Trophoblast cell (in vitro differentiated cells and primary cell): ENCODE measurements at regions not wholly inside any gene's neighbourhood (a gene's known extent, or its start where the extent isn't known, plus 50 kb on each side); places are given as distances from the start of the nearest gene placed in this dataset.

Experiments used
- DNase-seq, 2 donors: peaks; one replicate each; pipeline ENCODE4 v3.0.0-alpha.2; 2016
- H2AFZ ChIP-seq: 2 replicates; pipeline ENCODE4 v1.6.1; 2013; ENCODE audit warnings: low read length, moderate library complexity, mild to moderate bottlenecking; ENCODE audit not compliant: insufficient read depth, poor library complexity
- H2AK5ac ChIP-seq: 2 replicates; pipeline ENCODE4 v1.6.1; 2013; ENCODE audit warnings: mild to moderate bottlenecking, low read length
- H2BK120ac ChIP-seq: 2 replicates; pipeline ENCODE4 v1.6.1; 2013; ENCODE audit warnings: low read length, mild to moderate bottlenecking, moderate library complexity; ENCODE audit not compliant: insufficient read depth, poor library complexity
- H2BK12ac ChIP-seq: 2 replicates; pipeline ENCODE4 v1.6.1; 2013; ENCODE audit warnings: mild to moderate bottlenecking, low read length, moderate library complexity
- H2BK5ac ChIP-seq: 2 replicates; pipeline ENCODE4 v1.6.1; 2013; ENCODE audit warnings: low read length, low read depth, moderate library complexity, mild to moderate bottlenecking; ENCODE audit not compliant: poor library complexity
- H3K14ac ChIP-seq: 2 replicates; pipeline ENCODE4 v1.6.1; 2013; ENCODE audit warnings: mild to moderate bottlenecking, low read length
- H3K18ac ChIP-seq: 2 replicates; pipeline ENCODE4 v1.6.1; 2013; ENCODE audit warnings: mild to moderate bottlenecking, low read length
- H3K23ac ChIP-seq: 2 replicates; pipeline ENCODE4 v1.6.1; 2013; ENCODE audit warnings: low read length
- H3K27ac ChIP-seq: 2 replicates; pipeline ENCODE4 v1.5.1; 2013; ENCODE audit warnings: low read depth, mild to moderate bottlenecking, inconsistent platforms, low read length, moderate library complexity
- H3K27me3 ChIP-seq: 2 replicates; pipeline ENCODE4 v1.6.1; 2013; ENCODE audit warnings: inconsistent platforms, mild to moderate bottlenecking, low read length, moderate library complexity; ENCODE audit not compliant: insufficient read depth
- H3K36me3 ChIP-seq, 2 experiments: 1 replicate in 1 of 2; 2 replicates in 1 of 2; pipeline ENCODE4 v1.6.1; 2013; ENCODE audit warnings: low read length in 2 of 2, mild to moderate bottlenecking in 2 of 2, moderate library complexity in 1 of 2; ENCODE audit not compliant: insufficient read depth in 2 of 2, control insufficient read depth in 1 of 2
- H3K4ac ChIP-seq: 2 replicates; pipeline ENCODE4 v1.6.1; 2013; ENCODE audit warnings: low read depth, mild to moderate bottlenecking, low read length, moderate library complexity
- H3K4me1 ChIP-seq, 2 experiments: 1 replicate in 1 of 2; 2 replicates in 1 of 2; pipeline ENCODE4 v1.6.1; 2013; ENCODE audit warnings: low read length in 2 of 2, mild to moderate bottlenecking in 2 of 2, moderate library complexity in 1 of 2; ENCODE audit not compliant: insufficient read depth in 2 of 2, control insufficient read depth in 1 of 2
- H3K4me2 ChIP-seq: 2 replicates; pipeline ENCODE4 v1.6.1; 2013; ENCODE audit warnings: inconsistent platforms, mild to moderate bottlenecking, low read length, moderate library complexity
- H3K4me3 ChIP-seq: 2 replicates; pipeline ENCODE4 v1.5.1; 2013; ENCODE audit warnings: mild to moderate bottlenecking, low read depth, low read length, inconsistent platforms
- H3K79me1 ChIP-seq: one replicate; pipeline ENCODE4 v1.6.1; 2013; ENCODE audit warnings: low read length
- H3K79me2 ChIP-seq: 2 replicates; pipeline ENCODE4 v1.6.1; 2013; ENCODE audit warnings: low read length, mild to moderate bottlenecking; ENCODE audit not compliant: control insufficient read depth, insufficient read depth, poor library complexity
- H3K9ac ChIP-seq: 2 replicates; pipeline ENCODE4 v1.6.1; 2013; ENCODE audit warnings: mild to moderate bottlenecking, low read length
- H3K9me3 ChIP-seq: 2 replicates; pipeline ENCODE4 v1.6.1; 2013; ENCODE audit warnings: low read depth, mild to moderate bottlenecking, control low read depth, inconsistent platforms, low read length; ENCODE audit not compliant: insufficient read depth
- H4K12ac ChIP-seq: 2 replicates; pipeline ENCODE4 v1.6.1; 2013; ENCODE audit warnings: low read depth, mild to moderate bottlenecking, low read length, moderate library complexity
- H4K8ac ChIP-seq: 2 replicates; pipeline ENCODE4 v1.6.1; 2013; ENCODE audit warnings: low read depth, mild to moderate bottlenecking, low read length, moderate library complexity
- H4K91ac ChIP-seq: one replicate; pipeline ENCODE4 v1.6.1; 2013; ENCODE audit warnings: low read depth, mild to moderate bottlenecking, low read length, moderate library complexity
- WGBS: extraction: QIAGEN DNeasy Blood & Tissue Kit; methylation state at CpG from one replicate; pipeline ENCODE4 v1.1.7; 2013; ENCODE audit warnings: missing lambda C conversion rate; ENCODE audit not compliant: insufficient read length, insufficient coverage; ENCODE audit errors: extremely low coverage; 5-methylcytosine and 5-hydroxymethylcytosine counted together

GRCh38 chr4:126637706-126638105 is 995.1 kb upstream of the INTU start:
- Histone ChIP-seq H3K4me2 (no peak overlapping the region), H3K79me1 (no peaks in the 10 kb centered on the region), H4K91ac (no peak overlapping the region), H2BK120ac (no peak overlapping the region), H2BK12ac (no peak overlapping the region), H3K4me1 (no peaks in the 10 kb centered on the region), H3K4me3 (no peak overlapping the region), H2AK5ac (no peak overlapping the region), H3K9ac (no peak overlapping the region), H4K12ac (no peak overlapping the region), H3K27me3 (no peaks in the 10 kb centered on the region), H2AFZ (no peak overlapping the region), H3K23ac (no peak overlapping the region), H2BK5ac (no peak overlapping the region), H3K4ac (no peak overlapping the region), H3K9me3 (no peaks in the 10 kb centered on the region), H3K14ac (no peak overlapping the region), H4K8ac (no peak overlapping the region), H3K79me2 (no peaks in the 10 kb centered on the region), H3K36me3 (no peaks in the 10 kb centered on the region), H3K27ac (no peak overlapping the region), H3K18ac (no peak overlapping the region)
- WGBS = 100% methylated on average over 1 of the region's 3 CpGs
- DNase-seq = no peak

- H3K18ac ChIP-seq = no peak overlapping the region
- WGBS = no CpG with 5 or more reads among the region's 3 CpGs
- no peak overlapping the region for H3K4me2 ChIP-seq
- H4K8ac ChIP-seq = no peak overlapping the region
- H3K36me3 ChIP-seq = no peaks in the 10 kb centered on the region
- H3K27me3 ChIP-seq = no peaks in the 10 kb centered on the region
- H2AK5ac ChIP-seq = no peak overlapping the region
- no peak overlapping the region for H2BK12ac ChIP-seq
- H3K4me1 ChIP-seq = no peaks in the 10 kb centered on the region
- H3K4ac ChIP-seq = no peak overlapping the region
- no peak overlapping the region for H2BK120ac ChIP-seq
- H3K9ac ChIP-seq = no peak overlapping the region
- no peak overlapping the region for H4K12ac ChIP-seq
- H2AFZ ChIP-seq = no peak overlapping the region
- H3K9me3 ChIP-seq = no peaks in the 10 kb centered on the region
- no peak overlapping the region for H3K14ac ChIP-seq
- no peak overlapping the region for H3K23ac ChIP-seq
- DNase-seq = no peak
- H3K79me2 ChIP-seq = no peaks in the 10 kb centered on the region
- H2BK5ac ChIP-seq = no peak overlapping the region
- no peak overlapping the region for H4K91ac ChIP-seq
- H3K27ac ChIP-seq = no peak overlapping the region
- no peaks in the 10 kb centered on the region for H3K79me1 ChIP-seq
- H3K4me3 ChIP-seq = no peak overlapping the region
Observed at GRCh38 chr4:126647320-126647719, 985.4 kb upstream of the INTU start.

GRCh38 chr4:126647756-126648397 is 984.9 kb upstream of the INTU start:
- no peak overlapping the region for H2BK12ac ChIP-seq
- no peak overlapping the region for H4K8ac ChIP-seq
- no peak for DNase-seq
- no peaks in the 10 kb centered on the region for H3K79me1 ChIP-seq
- no peak overlapping the region for H4K12ac ChIP-seq
- H3K4me3 ChIP-seq = no peak overlapping the region
- H3K36me3 ChIP-seq = no peaks in the 10 kb centered on the region
- H2AFZ ChIP-seq = no peak overlapping the region
- no peak overlapping the region for H3K23ac ChIP-seq
- H4K91ac ChIP-seq = no peak overlapping the region
- no peaks in the 10 kb centered on the region for H3K9me3 ChIP-seq
- no peaks in the 10 kb centered on the region for H3K27me3 ChIP-seq
- no peak overlapping the region for H2BK120ac ChIP-seq
- H3K4me2 ChIP-seq = no peak overlapping the region
- no peaks in the 10 kb centered on the region for H3K4me1 ChIP-seq
- H3K27ac ChIP-seq = no peak overlapping the region
- H3K14ac ChIP-seq = no peak overlapping the region
- no peak overlapping the region for H2AK5ac ChIP-seq
- H3K4ac ChIP-seq = no peak overlapping the region
- no peak overlapping the region for H3K9ac ChIP-seq
- no CpG with 5 or more reads among the region's 3 CpGs for WGBS
- H3K18ac ChIP-seq = no peak overlapping the region
- H3K79me2 ChIP-seq = no peaks in the 10 kb centered on the region
- no peak overlapping the region for H2BK5ac ChIP-seq

GRCh38 chr4:126658411-126658810 is 974.3 kb upstream of the INTU start:
- Histone ChIP-seq H3K23ac (no peak overlapping the region), H2BK12ac (no peak overlapping the region), H2AK5ac (no peak overlapping the region), H4K91ac (no peak overlapping the region), H3K4me3 (no peak overlapping the region), H3K27ac (no peak overlapping the region), H3K36me3 (no peaks in the 10 kb centered on the region), H3K14ac (no peak overlapping the region), H3K9ac (no peak overlapping the region), H2BK120ac (no peak overlapping the region), H3K4me1 (no peaks in the 10 kb centered on the region), H4K8ac (no peak overlapping the region), H3K18ac (no peak overlapping the region), H4K12ac (no peak overlapping the region), H3K4ac (no peak overlapping the region), H3K79me1 (no peaks in the 10 kb centered on the region), H2BK5ac (no peak overlapping the region), H3K27me3 (no peaks in the 10 kb centered on the region), H3K79me2 (no peaks in the 10 kb centered on the region), H2AFZ (no peak overlapping the region), H3K9me3 (no peaks in the 10 kb centered on the region), H3K4me2 (no peak overlapping the region)
- WGBS = no CpG with 5 or more reads among the region's 1 CpG
- no peak for DNase-seq
